GM18505 (cell line): ENCODE measurements at regions not wholly inside any gene's neighbourhood (a gene's known extent, or its start where the extent isn't known, plus 50 kb on each side); places are given as distances from the start of the nearest gene placed in this dataset.

Experiments
- ATAC-seq: cut with Tn5 transposase; IDR thresholded peaks from one replicate; pipeline ENCODE4 v1.9.1; 2021; ENCODE audit not compliant: unreplicated experiment
- POLR2A ChIP-seq: IDR thresholded peaks from 4 replicates; pipeline ENCODE4 v1.6.1; 2011; ENCODE audit warnings: borderline replicate concordance; ENCODE audit not compliant: insufficient read depth, insufficient read length; ENCODE audit errors: extremely low read depth

GRCh38 chr2:60603533-60604190 lies 50.2 kb upstream of the BCL11A start:
- ATAC-seq, result no peak
- no peak for TF ChIP-seq POLR2A

GRCh38 chr2:60604486-60605064 lies 51.1 kb upstream of the BCL11A start:
- no peak for ATAC-seq
- TF ChIP-seq POLR2A, result no peak

- no peak for TF ChIP-seq POLR2A
- ATAC-seq, result no peak
Measured at GRCh38 chr2:60605866-60606265, 52.4 kb upstream of the BCL11A start.

- ATAC-seq, result no peak
- no peak for TF ChIP-seq POLR2A
Measured at GRCh38 chr2:60608679-60609078, 55.2 kb upstream of the BCL11A start.

- no peak for TF ChIP-seq POLR2A
- no peak for ATAC-seq
Measured at GRCh38 chr2:60612033-60612432, 58.6 kb upstream of the BCL11A start.

- no peak for ATAC-seq
- TF ChIP-seq POLR2A, result no peak
Measured at GRCh38 chr2:60614319-60614718, 60.9 kb upstream of the BCL11A start.

- TF ChIP-seq POLR2A, result no peak
- no peak for ATAC-seq
Measured at GRCh38 chr2:60621688-60622429, 68.4 kb upstream of the BCL11A start.

- no peak for TF ChIP-seq POLR2A
- ATAC-seq, result no peak
Measured at GRCh38 chr2:60623040-60623439, 69.6 kb upstream of the BCL11A start.

- ATAC-seq, result no peak
- no peak for TF ChIP-seq POLR2A
Measured at GRCh38 chr2:60627412-60627811, 74.0 kb upstream of the BCL11A start.

- no peak for TF ChIP-seq POLR2A
- no peak for ATAC-seq
Measured at GRCh38 chr2:60628026-60628425, 74.6 kb upstream of the BCL11A start.

- TF ChIP-seq POLR2A, result no peak
- ATAC-seq, result no peak
Measured at GRCh38 chr2:60628615-60629304, 75.3 kb upstream of the BCL11A start.

GRCh38 chr2:60629305-60629662 lies 75.8 kb upstream of the BCL11A start:
- TF ChIP-seq POLR2A, result no peak
- ATAC-seq, result no peak

GRCh38 chr2:60629801-60630385 lies 76.4 kb upstream of the BCL11A start:
- ATAC-seq, result no peak
- TF ChIP-seq POLR2A, result no peak
